B cell (primary cell): ENCODE measurements at regions not wholly inside any gene's neighbourhood (a gene's known extent, or its start where the extent isn't known, plus 50 kb on each side); places are given as distances from the start of the nearest gene placed in this dataset.

Experiments
- ATAC-seq: fragments of 200-7000 bp; cut with Tn5 transposase; one replicate; pipeline ENCODE4 v1.10.0; 2021; ENCODE audit warnings: low read depth, mild to moderate bottlenecking, moderate number of reproducible peaks, moderate library complexity
- CTCF ChIA-PET: fragments of 350-600 bp; sonication (Branson Sonifier 250); formaldehyde crosslinking; loops from one replicate; lab custom pipeline; 2021; ENCODE audit warnings: antibody characterized with exemption, inconsistent platforms; lab: Charles Lee
- POLR2A ChIA-PET: fragments of 350-600 bp; sonication (Branson Sonifier 250); formaldehyde crosslinking; loops from one replicate; lab custom pipeline; 2021; ENCODE audit warnings: antibody characterized with exemption; lab: Charles Lee
- DNase-seq: peaks from one replicate; pipeline ENCODE4 v3.0.0; 2013
- H2AFZ ChIP-seq: 2 replicates; pipeline ENCODE4 v1.6.1; 2012; ENCODE audit warnings: mild to moderate bottlenecking, low read depth, low read length; ENCODE audit not compliant: insufficient read depth, poor library complexity, severe bottlenecking
- H3K27ac ChIP-seq, 2 donors: 1 replicate in 1 of 2; 2 replicates in 1 of 2; pipeline ENCODE4 v1.5.1; 2012 to 2013; ENCODE audit warnings: low read length in 2 of 2, mild to moderate bottlenecking in 2 of 2, moderate library complexity in 1 of 2
- H3K27me3 ChIP-seq, 4 experiments: fragments of 200-600 bp in 1 of 4; sonication (generic) in 1 of 4; replicated peaks in 1 of 4; 1 replicate in 2 of 4; 2 replicates in 2 of 4; pipeline versions ENCODE4 v1.6.1 to v1.7.0; 2013 to 2016; ENCODE audit warnings: low read length in 3 of 4, mild to moderate bottlenecking in 2 of 4, mixed read lengths in 1 of 4, moderate library complexity in 1 of 4; ENCODE audit not compliant: insufficient read depth in 4 of 4, control insufficient read depth in 3 of 4; ENCODE audit errors: control extremely low read depth in 1 of 4
- H3K36me3 ChIP-seq, 2 experiments: replicated peaks in 1 of 2; 1 replicate in 1 of 2; 2 replicates in 1 of 2; pipeline versions ENCODE4 v1.6.1 to v1.7.1; 2013; ENCODE audit warnings: low read length in 1 of 2; ENCODE audit not compliant: insufficient read depth in 2 of 2, control insufficient read depth in 1 of 2; ENCODE audit errors: control extremely low read depth in 1 of 2, extremely low read depth in 1 of 2
- H3K4me1 ChIP-seq, 2 donors: fragments of 200-600 bp in 1 of 2; sonication (generic) in 1 of 2; 1 replicate in 1 of 2; 2 replicates in 1 of 2; pipeline versions ENCODE4 v1.5.1 to v1.6.1; 2013 to 2017; ENCODE audit warnings: low read length in 2 of 2; ENCODE audit not compliant: control insufficient read depth in 2 of 2, insufficient read depth in 2 of 2
- H3K4me2 ChIP-seq: replicated peaks from 2 replicates; pipeline ENCODE3; 2012; ENCODE audit warnings: mild to moderate bottlenecking, low read depth, low read length; ENCODE audit not compliant: poor library complexity, severe bottlenecking
- H3K4me3 ChIP-seq, 5 experiments: fragments of 200-600 bp in 1 of 5; sonication (generic) in 1 of 5; 1 replicate in 3 of 5; 2 replicates in 2 of 5; pipeline versions ENCODE4 v1.5.1 to v1.7.0; 2011 to 2016; ENCODE audit warnings: low read length in 4 of 5, mild to moderate bottlenecking in 4 of 5, low read depth in 2 of 5, control low read depth in 1 of 5, moderate library complexity in 1 of 5; ENCODE audit not compliant: insufficient read depth in 1 of 5; ENCODE audit errors: control extremely low read depth in 1 of 5, extremely low read depth in 1 of 5
- H3K79me2 ChIP-seq: fragments of 200-600 bp; sonication (generic); one replicate; pipeline ENCODE4 v1.6.0; 2016; ENCODE audit warnings: low read length; ENCODE audit not compliant: control insufficient read depth, insufficient read depth
- H3K9ac ChIP-seq: fragments of 200-600 bp; sonication (generic); 2 replicates; pipeline ENCODE4 v1.6.1; 2017; ENCODE audit warnings: mild to moderate bottlenecking, low read length, moderate library complexity
- H3K9me3 ChIP-seq, 3 donors: one replicate each; pipeline versions ENCODE4 v1.6.1 to v1.7.1; 2013; ENCODE audit warnings: low read length in 2 of 3; ENCODE audit not compliant: control insufficient read depth in 2 of 3, insufficient read depth in 1 of 3; ENCODE audit errors: control extremely low read depth in 1 of 3
- H4K20me1 ChIP-seq: 2 replicates; pipeline ENCODE4 v1.6.0; 2012; ENCODE audit warnings: mild to moderate bottlenecking, low read length; ENCODE audit not compliant: insufficient read depth, control insufficient read depth, poor library complexity, severe bottlenecking
- H3K27ac Mint-ChIP-seq: one replicate; pipeline ENCODE4 v1.8.0; 2021; ENCODE audit warnings: mixed read lengths
- H3K27me3 Mint-ChIP-seq: one replicate; pipeline ENCODE4 v1.8.0; 2021; ENCODE audit warnings: mixed read lengths
- H3K4me1 Mint-ChIP-seq: one replicate; pipeline ENCODE4 v1.8.0; 2021; ENCODE audit warnings: mixed read lengths
- H3K4me3 Mint-ChIP-seq: one replicate; pipeline ENCODE4 v1.8.0; 2021; ENCODE audit warnings: mixed read lengths
- H3K9me3 Mint-ChIP-seq: one replicate; pipeline ENCODE4 v1.8.0; 2022; ENCODE audit warnings: mixed read lengths; ENCODE audit not compliant: insufficient read depth
- CTCF ChIP-seq: fragments of 200-600 bp; IDR thresholded peaks from one replicate; pipeline ENCODE4 v1.8.0; 2022; ENCODE audit warnings: antibody characterized with exemption, mild to moderate bottlenecking
- EZH2 ChIP-seq: IDR thresholded peaks from 2 replicates; pipeline ENCODE4 v1.6.1; 2012; ENCODE audit warnings: borderline replicate concordance, low read depth, mild to moderate bottlenecking, moderate library complexity, low read length; ENCODE audit not compliant: insufficient read depth, poor library complexity, severe bottlenecking
- WGBS: methylation state at CpG from one replicate; pipeline ENCODE4 v1.1.5; 2013; ENCODE audit warnings: missing lambda C conversion rate; ENCODE audit not compliant: insufficient coverage; 5-methylcytosine and 5-hydroxymethylcytosine counted together
- intact Hi-C: fragments of 100-400 bp; cut with micrococcal nuclease; formaldehyde crosslinking; loops from one replicate; pipeline ENCODE4 v1.10.0; 2022

GRCh38 chr13:63377986-63378385 is 1962.3 kb upstream of the PCDH20 start:
- Histone ChIP-seq H3K4me3 (no peak overlapping the region), H3K27ac (no peak overlapping the region), H3K79me2 (no peaks in the 10 kb centered on the region), H3K27me3 (no peaks in the 10 kb centered on the region), H3K9ac (no peak overlapping the region), H3K9me3 (peaks cover 0 to 1% (median 0%) of the 10 kb centered on the region in 3 donors), H3K4me2 (no peak overlapping the region), H3K4me1 (no peaks in the 10 kb centered on the region), H4K20me1 (no peaks in the 10 kb centered on the region), H2AFZ (no peak overlapping the region), H3K36me3 (no peaks in the 10 kb centered on the region)
- TF ChIP-seq CTCF (peak; percentile 36), EZH2 (no peak)
- no CpG with 5 or more reads among the region's 2 CpGs for WGBS
- H3K27me3 Mint-ChIP-seq = no peaks in the 10 kb centered on the region
- no peaks in the 10 kb centered on the region for H3K4me1 Mint-ChIP-seq
- no peak overlapping the region for H3K27ac Mint-ChIP-seq
- peaks cover 2% of the 10 kb centered on the region for H3K9me3 Mint-ChIP-seq
- CTCF ChIA-PET = no interaction called here
- DNase-seq (no peak), ATAC-seq (no peak)
- POLR2A ChIA-PET = no interaction called here
- intact Hi-C loops = no loop called here
- H3K4me3 Mint-ChIP-seq = no peak overlapping the region

DNA sequence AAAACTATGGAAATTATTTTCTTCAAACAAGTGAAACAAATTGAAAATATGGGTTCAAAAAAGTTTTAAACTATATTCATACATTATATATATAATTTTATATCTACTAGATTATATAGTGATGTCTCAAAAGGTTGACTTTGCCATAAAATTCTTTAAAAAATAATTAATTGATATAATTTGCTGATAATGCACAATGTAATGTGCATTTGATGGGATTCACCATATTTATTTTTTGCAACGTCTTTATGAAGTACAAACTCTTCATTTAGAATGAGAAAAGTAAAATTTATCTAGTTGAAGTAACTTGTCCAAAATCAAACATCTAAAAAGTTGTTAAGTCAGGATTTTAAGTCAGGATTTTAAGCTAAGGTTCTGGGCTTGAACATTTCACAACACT is 1954.5 kb upstream of the PCDH20 start:
- no CpG with 5 or more reads among the region's 1 CpG for WGBS
- ChIA-PET POLR2A (no interaction called here), CTCF (no interaction called here)
- no peaks in the 10 kb centered on the region for H3K36me3 ChIP-seq
- intact Hi-C loops = no loop called here
- H3K79me2 ChIP-seq = no peaks in the 10 kb centered on the region
- no peak overlapping the region for H3K4me2 ChIP-seq
- Mint-ChIP-seq H3K4me3 (no peak overlapping the region), H3K27ac (no peak overlapping the region), H3K9me3 (no peaks in the 10 kb centered on the region), H3K27me3 (no peaks in the 10 kb centered on the region), H3K4me1 (no peaks in the 10 kb centered on the region)
- no peak for TF ChIP-seq EZH2
- H4K20me1 ChIP-seq = no peaks in the 10 kb centered on the region
- H3K4me1 ChIP-seq = no peaks in the 10 kb centered on the region
- no peak overlapping the region for H3K9ac ChIP-seq
- no peak for DNase-seq
- peaks cover 1 to 7% (median 3%) of the 10 kb centered on the region in 3 donors for H3K9me3 ChIP-seq
- no peaks in the 10 kb centered on the region for H3K27me3 ChIP-seq
- H2AFZ ChIP-seq = no peak overlapping the region
- no peak overlapping the region for H3K27ac ChIP-seq
- H3K4me3 ChIP-seq = no peak overlapping the region
- no peak for ATAC-seq
